DMS 273 (cell line): ENCODE measurements at regions not wholly inside any gene's neighbourhood (a gene's known extent, or its start where the extent isn't known, plus 50 kb on each side); places are given as distances from the start of the nearest gene placed in this dataset.

Source experiments
- DNase-seq: peaks from one replicate; lab custom pipeline; 2025; ENCODE audit not compliant: unreplicated experiment; lab: John Stamatoyannopoulos, UW

- no peak for DNase-seq
Measured at GRCh38 chr6:66896415-66896814, 1189.4 kb upstream of the EYS start.

- DNase-seq = no peak
Measured at GRCh38 chr6:66883453-66883852, 1176.4 kb upstream of the EYS start.

- DNase-seq = no peak
Measured at GRCh38 chr6:66866801-66867200, 1159.8 kb upstream of the EYS start.

GRCh38 chr6:66865771-66866170 is 1158.7 kb upstream of the EYS start:
- no peak for DNase-seq

GRCh38 chr6:66861007-66861541 is 1154.0 kb upstream of the EYS start:
- no peak for DNase-seq

GRCh38 chr6:66860328-66860727 is 1153.3 kb upstream of the EYS start:
- DNase-seq = no peak

GRCh38 chr6:66858196-66858595 is 1151.2 kb upstream of the EYS start:
- no peak for DNase-seq

- no peak for DNase-seq
Measured at GRCh38 chr6:66854014-66854413, 1147.0 kb upstream of the EYS start.

- no peak for DNase-seq
Measured at GRCh38 chr6:66851930-66852329, 1144.9 kb upstream of the EYS start.

- DNase-seq = no peak
Measured at GRCh38 chr6:66849843-66850242, 1142.8 kb upstream of the EYS start.

GRCh38 chr6:66848244-66848953 is 1141.4 kb upstream of the EYS start:
- DNase-seq = no peak

- DNase-seq = no peak
Measured at GRCh38 chr6:66838764-66839163, 1131.7 kb upstream of the EYS start.

GRCh38 chr6:66825539-66825938 is 1118.5 kb upstream of the EYS start:
- no peak for DNase-seq

GRCh38 chr6:66814156-66814555 is 1107.1 kb upstream of the EYS start:
- DNase-seq = no peak

- no peak for DNase-seq
Measured at GRCh38 chr6:66808771-66809170, 1101.7 kb upstream of the EYS start.

- no peak for DNase-seq
Measured at GRCh38 chr6:66796987-66797386, 1090.0 kb upstream of the EYS start.

GRCh38 chr6:66788579-66788978 is 1081.6 kb upstream of the EYS start:
- DNase-seq = no peak

- no peak for DNase-seq
Measured at GRCh38 chr6:66772800-66773199, 1065.8 kb upstream of the EYS start.

- no peak for DNase-seq
Measured at GRCh38 chr6:66771626-66772025, 1064.6 kb upstream of the EYS start.

GRCh38 chr6:66751630-66752029 is 1044.6 kb upstream of the EYS start:
- DNase-seq = no peak

- no peak for DNase-seq
Measured at GRCh38 chr6:66740346-66740745, 1033.3 kb upstream of the EYS start.

GRCh38 chr6:66735106-66735890 is 1028.3 kb upstream of the EYS start:
- DNase-seq = no peak
